GM12891 (cell line): ENCODE measurements at regions not wholly inside any gene's neighbourhood (a gene's known extent, or its start where the extent isn't known, plus 50 kb on each side); places are given as distances from the start of the nearest gene placed in this dataset.
"Not testable (repeated sequence)": the region's sequence is repeated elsewhere in the genome, so short reads cannot be mapped to it uniquely, and the experiment has no call there.

ENCODE experiments used
- DNase-seq: peaks from one replicate; pipeline ENCODE4 v3.0.0; 2011; ENCODE audit warnings: low spot score; ENCODE audit not compliant: insufficient read length
- FAIRE-seq: peaks from 2 replicates; lab custom pipeline; 2011; peaks lifted over from hg19 to GRCh38; lab: Jason Lieb, UNC
- PAX5 ChIP-seq: IDR thresholded peaks from 2 replicates; pipeline ENCODE4 v1.6.1; 2011; ENCODE audit warnings: low read length, moderate library complexity, mild to moderate bottlenecking; ENCODE audit not compliant: insufficient read depth, severe bottlenecking
- POLR2A ChIP-seq: IDR thresholded peaks from 2 replicates; pipeline ENCODE4 v1.6.1; 2011; ENCODE audit warnings: low read depth, low read length, control low read depth
- POLR2AphosphoS5 ChIP-seq: IDR thresholded peaks from 2 replicates; pipeline ENCODE4 v1.6.1; 2011; ENCODE audit warnings: low read depth, low read length, control low read depth
- POU2F2 ChIP-seq: IDR thresholded peaks from 2 replicates; pipeline ENCODE4 v1.6.1; 2011; ENCODE audit warnings: low read depth, mild to moderate bottlenecking, control low read depth, low read length, moderate library complexity
- SPI1 ChIP-seq: IDR thresholded peaks from 2 replicates; pipeline ENCODE4 v1.6.1; 2011; ENCODE audit warnings: low read depth, low read length, control low read depth
- TAF1 ChIP-seq: IDR thresholded peaks from 2 replicates; pipeline ENCODE4 v1.6.1; 2011; ENCODE audit warnings: low read depth, low read length, control low read depth

DNA sequence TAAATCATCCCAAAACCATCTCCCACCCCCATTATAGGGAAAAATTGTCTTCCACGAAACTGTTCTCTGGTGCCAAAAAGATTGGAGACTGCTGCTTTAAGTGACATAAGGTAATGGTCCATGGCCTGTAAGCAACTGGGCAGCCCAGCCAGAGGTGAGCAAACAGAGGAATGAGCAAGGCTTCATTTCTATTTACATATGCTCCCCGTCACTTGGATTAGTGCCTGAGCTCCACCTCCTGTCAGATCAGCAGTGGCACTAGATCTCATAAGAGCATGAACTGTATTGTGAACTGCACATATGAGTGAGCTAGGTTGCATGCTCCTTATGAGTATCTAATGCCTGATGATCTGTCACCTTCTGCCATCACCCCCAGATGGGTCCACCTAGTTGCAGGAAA is 1159.8 kb upstream of the ALCAM start:
- TF ChIP-seq PAX5 (no peak), POLR2A (no peak), TAF1 (no peak), SPI1 (no peak), POLR2AphosphoS5 (no peak), POU2F2 (no peak)
- DNase-seq (no peak), FAIRE-seq (no peak)

- DNase-seq (no peak), FAIRE-seq (no peak)
- TF ChIP-seq POLR2AphosphoS5, result no peak
- no peak for TF ChIP-seq TAF1
- no peak for TF ChIP-seq SPI1
- no peak for TF ChIP-seq PAX5
Observed at GRCh38 chr3:104214277-104214676, 1152.4 kb upstream of the ALCAM start.

GRCh38 chr3:104214937-104215336 is 1151.8 kb upstream of the ALCAM start:
- DNase-seq (no peak), FAIRE-seq (no peak)
- TF ChIP-seq PAX5, result no peak

DNA sequence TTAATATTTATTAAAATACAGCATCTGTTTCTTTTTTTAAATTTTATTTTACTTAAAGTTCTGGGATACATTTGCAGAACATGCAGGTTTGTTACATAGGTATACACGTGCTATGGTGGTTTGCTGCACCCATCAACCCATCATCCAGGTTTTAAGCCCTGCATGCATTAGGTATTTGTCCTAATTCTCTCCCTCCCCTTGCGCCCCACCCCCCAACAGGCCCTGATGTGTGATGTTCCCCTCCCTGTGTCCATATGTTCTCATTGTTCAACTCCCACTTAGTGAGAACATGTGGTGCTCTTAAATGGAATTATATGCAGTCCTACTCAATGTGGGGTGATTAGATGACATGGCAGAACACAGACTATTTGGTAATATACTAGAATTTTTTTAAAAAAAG is 1147.7 kb upstream of the ALCAM start:
- not testable (repeated sequence) for FAIRE-seq

GRCh38 chr3:104234442-104235194 is 1132.1 kb upstream of the ALCAM start:
- no peak for FAIRE-seq
- no peak for DNase-seq
- no peak for TF ChIP-seq TAF1
- TF ChIP-seq PAX5, result no peak
- no peak for TF ChIP-seq POU2F2

More for the DNA sequence above, 1147.7 kb upstream of the ALCAM start:
- DNase-seq, result not testable (repeated sequence)

GRCh38 chr3:104244680-104245220 is 1122.0 kb upstream of the ALCAM start:
- FAIRE-seq (no peak), DNase-seq (no peak)
- TF ChIP-seq POLR2AphosphoS5, result no peak
- no peak for TF ChIP-seq POLR2A
- no peak for TF ChIP-seq SPI1
- TF ChIP-seq TAF1, result no peak
- no peak for TF ChIP-seq PAX5
- no peak for TF ChIP-seq POU2F2

DNA sequence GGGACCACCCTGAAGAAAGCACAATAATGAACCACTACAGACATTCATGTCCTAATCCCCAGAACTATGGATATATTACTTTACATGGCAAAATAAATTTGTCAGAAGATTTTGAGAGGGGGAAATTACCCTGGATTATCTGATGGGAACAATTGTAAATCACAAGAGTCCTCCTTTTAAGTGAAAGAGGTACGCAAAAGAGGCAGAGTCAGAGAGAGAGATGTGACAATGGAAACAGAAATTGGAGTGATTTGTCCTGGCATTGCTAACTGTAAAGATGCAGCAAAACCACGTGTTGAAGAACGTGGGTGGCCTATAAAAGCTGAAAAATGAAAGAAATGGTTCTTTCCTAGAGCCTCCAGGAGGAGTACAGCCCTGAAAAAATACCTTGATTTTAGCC is 1121.4 kb upstream of the ALCAM start:
- no peak for FAIRE-seq
- no peak for DNase-seq
- TF ChIP-seq TAF1, result no peak
- TF ChIP-seq SPI1, result no peak
- no peak for TF ChIP-seq PAX5
- no peak for TF ChIP-seq POLR2AphosphoS5
- TF ChIP-seq POU2F2, result no peak
- no peak for TF ChIP-seq POLR2A

DNA sequence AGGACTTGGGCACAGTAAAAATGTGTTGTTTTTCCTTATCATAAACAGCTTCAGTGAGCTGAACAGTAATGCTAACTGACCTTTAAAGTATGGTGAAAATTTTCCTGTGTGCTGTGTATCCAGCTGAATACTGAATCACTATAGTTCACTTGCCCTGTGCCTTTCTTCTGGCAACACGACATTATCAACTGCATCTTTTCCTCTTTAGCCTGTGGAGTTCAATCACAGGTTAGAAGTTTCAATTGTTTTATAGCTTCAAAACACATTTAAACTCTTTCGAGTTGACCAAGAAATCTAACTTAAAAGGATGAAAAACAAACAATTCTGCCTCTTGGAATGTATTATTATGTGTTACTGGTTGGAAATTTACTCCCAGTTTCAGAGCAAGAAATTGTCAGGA is 1120.7 kb upstream of the ALCAM start:
- TF ChIP-seq PAX5 (no peak), POU2F2 (no peak), POLR2A (no peak), SPI1 (no peak), POLR2AphosphoS5 (no peak)
- FAIRE-seq (no peak), DNase-seq (no peak)

DNA sequence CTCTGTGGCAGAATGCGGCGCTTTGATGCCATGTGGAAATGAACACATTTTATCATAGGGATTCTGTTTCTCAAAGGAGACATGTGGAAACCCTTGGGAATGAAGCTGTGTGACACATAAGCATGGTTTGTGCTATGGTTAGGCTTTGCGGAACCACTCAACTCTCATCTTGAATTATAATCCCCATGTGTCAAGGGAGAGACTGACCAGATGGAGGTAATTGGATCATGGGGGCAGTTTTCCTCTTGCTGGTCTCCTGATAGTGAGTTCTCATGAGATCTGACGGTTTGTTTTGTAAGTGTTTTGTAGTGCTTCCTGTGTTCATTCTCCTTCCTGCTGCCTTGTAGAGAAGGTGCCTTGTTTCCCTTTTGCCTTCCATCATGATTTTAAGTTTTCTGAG is 1109.2 kb upstream of the ALCAM start:
- FAIRE-seq (no peak), DNase-seq (no peak)
- no peak for TF ChIP-seq POU2F2
- no peak for TF ChIP-seq PAX5
- TF ChIP-seq POLR2AphosphoS5, result no peak
- TF ChIP-seq POLR2A, result no peak
- no peak for TF ChIP-seq TAF1
- TF ChIP-seq SPI1, result no peak

- no peak for TF ChIP-seq PAX5
- TF ChIP-seq POU2F2, result no peak
- no peak for TF ChIP-seq TAF1
- TF ChIP-seq POLR2AphosphoS5, result no peak
- no peak for TF ChIP-seq POLR2A
- no peak for TF ChIP-seq SPI1
- FAIRE-seq, result no peak
Observed at GRCh38 chr3:104263477-104263876, 1103.2 kb upstream of the ALCAM start.

GRCh38 chr3:104266219-104266618 is 1100.5 kb upstream of the ALCAM start:
- not testable (repeated sequence) for DNase-seq, FAIRE-seq

More at GRCh38 chr3:104263477-104263876, 1103.2 kb upstream of the ALCAM start:
- DNase-seq, result no peak
